CD4-positive, alpha-beta T cell treated with Interleukin-17A for 4 hours (primary cell): ENCODE measurements at regions not wholly inside any gene's neighbourhood (a gene's known extent, or its start where the extent isn't known, plus 50 kb on each side); places are given as distances from the start of the nearest gene placed in this dataset.
A peak's percentile ranks its signal among the peaks of the same experiment; 100 is the strongest.

Experiments used
- DNase-seq: peaks from one replicate; pipeline ENCODE4 v3.0.0-alpha.2; 2020; ENCODE audit warnings: mixed read lengths

- no peak for DNase-seq
Measured at GRCh38 chr6:149185799-149186357, 131.6 kb upstream of the TAB2 start.

GRCh38 chr6:149186873-149187272 is 130.6 kb upstream of the TAB2 start:
- no peak for DNase-seq

GRCh38 chr6:149190224-149190831 is 127.2 kb upstream of the TAB2 start:
- peak; percentile 77 for DNase-seq

- DNase-seq, result no peak
Measured at GRCh38 chr6:149194820-149195558, 122.5 kb upstream of the TAB2 start.

- no peak for DNase-seq
Measured at GRCh38 chr6:149196091-149196490, 121.4 kb upstream of the TAB2 start.

- DNase-seq, result no peak
Measured at GRCh38 chr6:149197482-149197881, 120.0 kb upstream of the TAB2 start.

- DNase-seq, result no peak
Measured at GRCh38 chr6:149198265-149198664, 119.2 kb upstream of the TAB2 start.

GRCh38 chr6:149200282-149200945 is 117.1 kb upstream of the TAB2 start:
- no peak for DNase-seq

- DNase-seq, result no peak
Measured at GRCh38 chr6:149201068-149201655, 116.3 kb upstream of the TAB2 start.

- DNase-seq, result no peak
Measured at GRCh38 chr6:149202100-149202499, 115.4 kb upstream of the TAB2 start.

- DNase-seq, result no peak
Measured at GRCh38 chr6:149202952-149203351, 114.6 kb upstream of the TAB2 start.

- no peak for DNase-seq
Measured at GRCh38 chr6:149203509-149203908, 114.0 kb upstream of the TAB2 start.

- no peak for DNase-seq
Measured at GRCh38 chr6:149208134-149208601, 109.3 kb upstream of the TAB2 start.

GRCh38 chr6:149209871-149210775 is 107.4 kb upstream of the TAB2 start:
- DNase-seq, result peak; percentile 53

GRCh38 chr6:149211046-149211571 is 106.4 kb upstream of the TAB2 start:
- peak; percentile 51 for DNase-seq

- DNase-seq, result peak; percentile 27
Measured at GRCh38 chr6:149212206-149212605, 105.3 kb upstream of the TAB2 start.

GRCh38 chr6:149212892-149213801 is 104.4 kb upstream of the TAB2 start:
- DNase-seq, result peak; percentile 28

GRCh38 chr6:149213829-149214228 is 103.7 kb upstream of the TAB2 start:
- DNase-seq, result no peak

GRCh38 chr6:149216459-149216858 is 101.1 kb upstream of the TAB2 start:
- DNase-seq, result no peak

GRCh38 chr6:149217466-149217888 is 100.0 kb upstream of the TAB2 start:
- no peak for DNase-seq

- no peak for DNase-seq
Measured at GRCh38 chr6:149218471-149218870, 99.0 kb upstream of the TAB2 start.
